ENCODE measurements at regions not wholly inside any gene's neighbourhood (a gene's known extent, or its start where the extent isn't known, plus 50 kb on each side); places are given as distances from the start of the nearest gene placed in this dataset.

GRCh38 chr10:114761205-114762193 lies 60.1 kb upstream of the FHIP2A start:
- TF ChIP-seq, protein P1, sequence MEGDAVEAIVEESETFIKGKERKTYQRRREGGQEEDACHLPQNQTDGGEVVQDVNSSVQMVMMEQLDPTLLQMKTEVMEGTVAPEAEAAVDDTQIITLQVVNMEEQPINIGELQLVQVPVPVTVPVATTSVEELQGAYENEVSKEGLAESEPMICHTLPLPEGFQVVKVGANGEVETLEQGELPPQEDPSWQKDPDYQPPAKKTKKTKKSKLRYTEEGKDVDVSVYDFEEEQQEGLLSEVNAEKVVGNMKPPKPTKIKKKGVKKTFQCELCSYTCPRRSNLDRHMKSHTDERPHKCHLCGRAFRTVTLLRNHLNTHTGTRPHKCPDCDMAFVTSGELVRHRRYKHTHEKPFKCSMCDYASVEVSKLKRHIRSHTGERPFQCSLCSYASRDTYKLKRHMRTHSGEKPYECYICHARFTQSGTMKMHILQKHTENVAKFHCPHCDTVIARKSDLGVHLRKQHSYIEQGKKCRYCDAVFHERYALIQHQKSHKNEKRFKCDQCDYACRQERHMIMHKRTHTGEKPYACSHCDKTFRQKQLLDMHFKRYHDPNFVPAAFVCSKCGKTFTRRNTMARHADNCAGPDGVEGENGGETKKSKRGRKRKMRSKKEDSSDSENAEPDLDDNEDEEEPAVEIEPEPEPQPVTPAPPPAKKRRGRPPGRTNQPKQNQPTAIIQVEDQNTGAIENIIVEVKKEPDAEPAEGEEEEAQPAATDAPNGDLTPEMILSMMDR (IDR thresholded peaks at IDR 0.05): no peak
- TF ChIP-seq REST (IDR thresholded peaks at IDR 0.05; ENCODE audit: insufficient read depth in 1 of 2, low read depth in 2 of 2, low read length in 1 of 2): no peak
